Muscle of leg (tissue), 3 donors: ENCODE measurements at regions not wholly inside any gene's neighbourhood (a gene's known extent, or its start where the extent isn't known, plus 50 kb on each side); places are given as distances from the start of the nearest gene placed in this dataset.

Source experiments
- DNase-seq: peaks from one replicate; pipeline ENCODE4 v3.0.0; 2013
- H3K27ac ChIP-seq: one replicate; pipeline ENCODE4 v1.5.1; 2013; ENCODE audit warnings: mild to moderate bottlenecking, low read length, control low read depth
- H3K27me3 ChIP-seq: one replicate; pipeline ENCODE4 v1.6.1; 2013; ENCODE audit warnings: low read length; ENCODE audit not compliant: control insufficient read depth, insufficient read depth
- H3K36me3 ChIP-seq: one replicate; pipeline ENCODE4 v1.6.1; 2013; ENCODE audit warnings: low read length; ENCODE audit not compliant: control insufficient read depth, insufficient read depth
- H3K4me1 ChIP-seq: one replicate; pipeline ENCODE4 v1.6.1; 2013; ENCODE audit warnings: low read length; ENCODE audit not compliant: control insufficient read depth, insufficient read depth
- H3K4me3 ChIP-seq: one replicate; pipeline ENCODE4 v1.5.1; 2013; ENCODE audit warnings: low read length, control low read depth
- H3K9me3 ChIP-seq: replicated peaks from 2 replicates; pipeline ENCODE4 v1.6.1; 2013; ENCODE audit warnings: low read depth, low read length; ENCODE audit not compliant: control insufficient read depth
- WGBS: methylation state at CpG from one replicate; pipeline ENCODE4 v1.1.5; 2013; ENCODE audit warnings: missing lambda C conversion rate; ENCODE audit not compliant: insufficient coverage; 5-methylcytosine and 5-hydroxymethylcytosine counted together

DNA sequence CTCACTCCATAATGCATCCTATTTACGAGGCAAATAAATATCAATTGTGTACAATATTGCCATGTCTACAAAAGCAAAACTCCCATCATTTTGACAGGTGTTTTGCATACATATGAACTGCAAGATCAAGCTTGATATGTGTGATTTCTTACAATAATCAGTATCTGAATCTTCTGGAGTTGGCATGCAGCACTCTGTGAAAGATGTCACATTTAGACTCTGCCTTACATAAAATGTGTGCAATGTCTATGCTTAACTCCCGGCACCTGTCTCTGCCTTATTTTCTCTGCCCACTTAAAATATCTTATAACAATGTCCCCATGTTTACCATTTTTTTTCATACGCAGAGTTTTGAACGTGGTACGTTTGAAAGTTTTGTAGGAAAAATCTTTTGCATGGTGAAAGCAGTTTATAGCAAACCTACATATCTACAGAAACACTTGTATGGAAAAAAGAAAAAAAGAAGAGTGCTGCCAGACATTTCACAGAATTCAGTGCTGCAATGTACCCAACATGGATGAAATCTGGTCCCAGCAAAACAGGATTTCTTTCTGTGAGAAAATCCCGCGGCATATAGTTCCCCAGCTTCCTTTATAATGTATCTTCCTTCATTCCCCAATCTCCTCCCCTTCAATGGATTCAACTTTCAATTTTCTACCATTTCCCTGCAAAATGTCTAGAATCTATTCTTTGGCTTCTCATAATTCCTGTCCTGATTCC is 114.1 kb upstream of the NRP1 start:
- Histone ChIP-seq H3K4me1 (no peaks in the 10 kb centered on the region), H3K27me3 (no peaks in the 10 kb centered on the region), H3K36me3 (no peaks in the 10 kb centered on the region), H3K4me3 (no peak overlapping the region), H3K27ac (no peak overlapping the region), H3K9me3 (peaks cover 2% of the 10 kb centered on the region)
- 100% methylated on average over 2 of the region's 7 CpGs for WGBS
- no peak for DNase-seq

DNA sequence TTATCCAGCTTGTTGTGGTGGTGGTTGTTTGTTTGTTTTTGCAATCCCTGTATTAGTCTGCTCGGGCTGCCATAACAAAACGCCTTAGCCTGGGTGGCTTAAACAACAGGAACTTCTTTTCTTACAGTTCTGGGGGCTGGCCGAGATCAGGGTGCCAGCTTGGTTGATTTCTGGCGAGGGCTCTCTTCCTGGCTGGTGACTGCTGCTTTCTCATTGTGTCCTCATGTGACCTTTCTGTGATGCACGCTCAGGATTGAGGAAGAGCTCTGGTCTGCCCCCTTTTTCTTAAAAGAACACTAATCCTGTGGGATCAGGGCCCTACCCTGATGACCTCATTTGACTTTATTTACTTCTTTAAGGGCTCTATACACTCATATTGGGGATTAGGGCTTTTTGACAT is 107.1 kb upstream of the NRP1 start:
- H3K9me3 ChIP-seq, result no peaks in the 10 kb centered on the region

DNA sequence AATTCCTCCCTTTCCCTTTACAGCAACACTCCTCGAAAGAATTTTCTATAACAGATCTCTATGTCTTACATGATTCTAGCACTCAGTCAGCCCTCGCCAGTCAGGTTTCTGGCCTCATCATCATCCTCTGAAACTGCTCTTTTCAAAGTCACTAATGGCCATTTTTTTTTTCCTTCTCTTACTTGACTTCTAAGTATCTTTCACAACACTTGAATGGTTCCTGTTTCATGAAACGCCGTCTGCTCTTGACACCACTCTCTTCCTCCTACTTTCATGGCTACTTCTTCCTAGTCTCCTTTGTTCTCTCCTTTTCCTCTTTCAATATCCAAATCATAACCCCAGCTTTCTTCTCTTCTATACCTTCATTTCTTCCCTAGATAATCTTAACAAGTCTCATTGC is 100.5 kb upstream of the NRP1 start:
- no peak overlapping the region for H3K4me3 ChIP-seq

More for the DNA sequence above, 107.1 kb upstream of the NRP1 start:
- Histone ChIP-seq H3K27ac (no peak overlapping the region), H3K36me3 (no peaks in the 10 kb centered on the region), H3K4me1 (no peaks in the 10 kb centered on the region), H3K4me3 (no peak overlapping the region), H3K27me3 (no peaks in the 10 kb centered on the region)
- DNase-seq, result no peak
- 91% methylated on average over 4 of the region's 5 CpGs for WGBS

DNA sequence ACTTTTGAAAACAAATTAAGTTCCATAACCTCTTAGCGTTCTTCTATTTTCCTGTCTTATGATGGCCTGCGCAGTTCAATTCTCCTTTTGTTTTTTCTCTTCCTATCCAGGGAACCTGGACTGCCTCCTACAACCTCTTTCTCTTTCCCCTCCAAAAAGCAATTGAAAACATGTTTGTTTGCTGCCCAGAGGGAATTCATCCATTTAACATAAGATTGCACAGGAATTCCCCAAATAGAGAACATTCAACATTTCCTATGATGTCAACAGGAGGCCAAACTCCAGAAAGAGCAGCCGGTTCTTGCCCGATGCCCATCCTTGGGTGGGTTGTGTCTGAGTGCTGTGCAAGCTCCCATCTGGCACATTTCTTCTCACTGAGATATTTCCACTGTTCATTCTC is 94.2 kb upstream of the NRP1 start:
- peak; percentile 92 for DNase-seq
- Histone ChIP-seq H3K27me3 (peaks cover 2% of the 10 kb centered on the region), H3K4me1 (peaks cover 4% of the 10 kb centered on the region), H3K36me3 (no peaks in the 10 kb centered on the region), H3K9me3 (no peaks in the 10 kb centered on the region), H3K4me3 (no peak overlapping the region), H3K27ac (peak overlapping the region; percentile 53)
- whole genome bisulfite sequencing, result 52% methylated on average over 2 of the region's 4 CpGs

More for the DNA sequence above, 100.5 kb upstream of the NRP1 start:
- Histone ChIP-seq H3K9me3 (no peaks in the 10 kb centered on the region), H3K27ac (no peak overlapping the region), H3K27me3 (peaks cover 2% of the 10 kb centered on the region), H3K4me1 (no peaks in the 10 kb centered on the region), H3K36me3 (no peaks in the 10 kb centered on the region)
- 59% methylated on average over 4 of the region's 4 CpGs for WGBS
- DNase-seq, result peak; percentile 33

DNA sequence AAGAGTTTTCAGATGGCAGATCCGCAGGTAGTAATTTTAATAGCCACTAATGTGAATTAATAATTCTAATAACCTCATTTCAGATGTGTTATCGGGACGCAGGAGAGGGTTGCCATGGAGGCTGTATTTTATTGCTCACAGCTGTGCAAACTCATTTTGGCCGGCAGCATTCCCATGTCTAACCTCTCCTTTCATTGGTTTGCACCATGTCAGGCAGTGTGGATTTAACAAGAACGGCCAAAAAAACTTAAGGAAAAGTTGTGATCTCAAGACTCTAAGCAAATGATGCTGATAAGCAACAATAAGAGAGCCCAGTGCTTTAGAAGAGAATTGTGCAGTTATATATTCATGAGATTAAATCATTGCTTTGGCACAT is 88.7 kb upstream of the NRP1 start:
- Histone ChIP-seq H3K27ac (peak overlapping the region; percentile 81), H3K4me3 (no peak overlapping the region), H3K27me3 (no peaks in the 10 kb centered on the region), H3K9me3 (no peaks in the 10 kb centered on the region), H3K4me1 (peaks cover 20% of the 10 kb centered on the region), H3K36me3 (no peaks in the 10 kb centered on the region)
- DNase-seq, result peak; percentile 96
- no CpG with 5 or more reads among the region's 5 CpGs for WGBS

DNA sequence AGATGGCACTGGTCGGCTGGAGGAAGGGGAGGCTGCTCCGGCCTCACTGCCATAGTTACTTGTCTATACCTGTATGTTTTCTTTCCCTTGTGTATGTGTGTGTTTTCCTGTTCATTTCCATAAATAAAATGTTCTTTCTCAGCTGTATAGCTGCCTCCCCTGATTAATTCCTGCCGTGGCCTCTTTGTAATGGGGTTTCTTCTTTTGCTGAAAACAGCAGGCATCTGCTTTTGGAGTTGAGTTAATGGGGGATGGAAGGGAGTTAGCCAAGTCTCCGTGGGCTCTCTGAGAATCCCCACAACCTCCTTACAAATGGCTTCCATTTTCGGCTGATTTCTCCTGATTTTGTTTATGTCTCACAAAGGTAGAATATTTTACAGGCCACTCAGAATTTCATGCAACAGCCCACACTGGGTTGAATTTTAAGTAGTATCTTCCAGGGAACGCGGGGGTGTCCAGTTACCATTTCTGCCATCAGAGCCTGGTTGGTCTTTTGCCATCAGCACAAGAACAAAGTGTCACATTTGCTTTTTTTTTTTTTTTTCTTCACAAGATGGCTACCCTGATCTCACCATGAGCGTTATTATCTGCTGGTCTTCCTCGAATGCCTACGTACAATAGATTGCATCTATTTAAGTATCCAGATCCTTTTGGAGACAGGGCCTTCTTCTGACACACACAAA is 88.1 kb upstream of the NRP1 start:
- no CpG with 5 or more reads among the region's 10 CpGs for WGBS

DNA sequence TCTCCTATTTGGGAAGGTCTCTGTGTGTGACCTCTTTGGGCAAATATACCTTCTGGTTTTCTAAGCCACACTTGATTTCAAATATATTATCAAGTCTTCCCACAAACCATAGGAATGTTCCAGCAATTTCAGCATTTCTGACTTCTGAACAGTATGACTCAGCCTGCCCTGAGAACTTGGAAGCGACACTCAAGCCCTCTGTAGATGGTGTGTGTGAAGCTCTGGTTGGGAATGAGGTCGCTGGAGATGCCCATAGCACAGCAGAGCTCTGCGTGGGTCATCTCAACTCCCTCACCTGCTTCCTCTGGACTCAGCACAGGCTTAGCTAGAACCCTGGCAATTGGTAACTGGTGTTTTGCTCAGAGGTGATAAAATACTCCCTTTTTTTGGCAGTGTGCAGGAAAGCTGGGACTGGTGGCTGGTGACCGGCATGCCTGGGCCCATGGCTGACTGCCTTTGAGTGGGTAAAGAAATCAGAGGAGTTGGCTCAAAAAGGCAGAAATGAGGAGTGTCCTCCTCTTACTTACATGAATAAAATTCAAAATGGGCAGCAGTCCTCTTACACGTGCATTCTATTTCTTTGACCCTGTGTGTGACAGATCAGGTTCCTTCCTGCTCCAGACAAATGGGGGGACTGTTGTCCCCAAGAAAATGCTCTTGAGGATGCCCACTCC is 87.5 kb upstream of the NRP1 start:
- Histone ChIP-seq H3K27ac (peak overlapping the region; percentile 81), H3K4me1 (peaks cover 20% of the 10 kb centered on the region), H3K27me3 (no peaks in the 10 kb centered on the region), H3K9me3 (no peaks in the 10 kb centered on the region), H3K4me3 (no peak overlapping the region), H3K36me3 (no peaks in the 10 kb centered on the region)
- DNase-seq, result peak; percentile 83
- 0% methylated on average over 1 of the region's 5 CpGs for WGBS

More for the DNA sequence above, 88.1 kb upstream of the NRP1 start:
- H3K4me1 ChIP-seq, result peaks cover 20% of the 10 kb centered on the region
- no peaks in the 10 kb centered on the region for H3K27me3 ChIP-seq
- H3K36me3 ChIP-seq, result no peaks in the 10 kb centered on the region
- DNase-seq, result peak; percentile 19
- H3K9me3 ChIP-seq, result no peaks in the 10 kb centered on the region
- H3K27ac ChIP-seq, result peak overlapping the region; percentile 81
- no peak overlapping the region for H3K4me3 ChIP-seq

DNA sequence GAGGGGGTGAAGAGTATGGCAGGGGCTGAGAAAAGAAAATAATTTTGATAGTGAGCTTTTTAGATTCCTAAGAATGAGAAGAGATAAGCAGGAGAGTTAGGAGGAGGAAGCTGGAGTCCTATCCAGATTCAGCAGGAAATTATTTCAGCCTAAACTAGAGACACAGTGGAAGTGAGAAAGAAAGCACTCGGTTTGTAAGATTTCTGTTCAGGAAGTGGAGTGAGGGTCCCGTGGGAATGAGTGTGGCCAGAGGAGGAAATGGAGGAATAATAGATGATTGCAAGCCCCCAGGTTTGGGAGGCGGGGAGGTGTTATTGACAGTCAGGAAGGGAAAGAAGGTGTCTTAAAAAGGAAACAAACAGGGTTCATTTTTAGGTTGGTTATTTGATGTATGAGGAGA is 84.8 kb upstream of the NRP1 start:
- no peak overlapping the region for H3K4me3 ChIP-seq
- H3K4me1 ChIP-seq, result peaks cover 20% of the 10 kb centered on the region
- no peak overlapping the region for H3K27ac ChIP-seq
- no peaks in the 10 kb centered on the region for H3K36me3 ChIP-seq
- 23% methylated on average over 3 of the region's 3 CpGs for WGBS
- peak; percentile 69 for DNase-seq
- no peaks in the 10 kb centered on the region for H3K27me3 ChIP-seq
- H3K9me3 ChIP-seq, result no peaks in the 10 kb centered on the region

DNA sequence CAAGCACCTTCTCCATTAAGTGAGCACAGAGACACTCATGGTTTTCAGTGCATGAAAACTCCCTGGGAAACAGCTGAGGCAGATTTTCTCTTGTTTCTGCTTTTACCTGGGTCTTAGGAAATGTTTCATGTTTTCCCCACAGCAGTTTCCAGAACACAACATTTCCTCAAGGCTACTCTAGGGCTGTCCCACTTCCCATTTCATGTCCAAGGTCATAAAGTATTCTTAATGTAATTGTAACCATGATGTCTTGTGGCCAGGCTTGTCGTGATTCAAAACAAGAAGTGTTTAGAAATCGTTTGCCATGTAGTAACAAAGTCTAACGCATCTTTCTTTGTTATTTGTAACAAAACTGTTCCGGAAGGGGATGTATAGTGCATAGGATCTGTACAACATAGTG is 83.8 kb upstream of the NRP1 start:
- peaks cover 14% of the 10 kb centered on the region for H3K4me1 ChIP-seq
- no peak overlapping the region for H3K27ac ChIP-seq
- no peaks in the 10 kb centered on the region for H3K9me3 ChIP-seq
- no peak overlapping the region for H3K4me3 ChIP-seq
- peak; percentile 29 for DNase-seq
- H3K36me3 ChIP-seq, result no peaks in the 10 kb centered on the region
- no CpG with 5 or more reads among the region's 4 CpGs for WGBS
- no peaks in the 10 kb centered on the region for H3K27me3 ChIP-seq

DNA sequence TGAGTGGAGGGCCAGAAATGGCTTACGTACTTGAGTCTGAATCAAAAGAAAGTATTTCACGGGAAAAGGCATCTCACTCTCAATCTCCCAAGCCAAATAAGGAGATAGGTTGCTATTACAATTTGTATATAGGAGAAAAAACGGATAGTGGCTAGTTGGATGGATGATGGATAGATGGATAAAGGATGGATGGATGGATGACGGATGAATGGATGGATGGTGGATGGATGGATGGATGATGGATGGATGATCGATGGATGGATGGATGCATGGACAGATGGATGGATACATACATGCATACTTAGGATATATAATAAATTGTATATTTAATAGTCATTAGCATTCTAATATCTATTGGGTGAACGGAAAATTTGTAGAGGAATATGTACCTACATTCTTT is 82.2 kb upstream of the NRP1 start:
- Histone ChIP-seq H3K27me3 (no peaks in the 10 kb centered on the region), H3K36me3 (no peaks in the 10 kb centered on the region), H3K27ac (no peak overlapping the region), H3K9me3 (no peaks in the 10 kb centered on the region), H3K4me3 (no peak overlapping the region), H3K4me1 (no peaks in the 10 kb centered on the region)
- no peak for DNase-seq
- 100% methylated on average over 1 of the region's 6 CpGs for WGBS
